NCI-H1417 treated with DMSO at 0.1 percent for 48 hours (cell line): ENCODE measurements at regions not wholly inside any gene's neighbourhood (a gene's known extent, or its start where the extent isn't known, plus 50 kb on each side); places are given as distances from the start of the nearest gene placed in this dataset.
"Not testable (repeated sequence)": the region's sequence is repeated elsewhere in the genome, so short reads cannot be mapped to it uniquely, and the experiment has no call there.

ENCODE experiments used
- DNase-seq: peaks from one replicate; lab custom pipeline; 2025; lab: John Stamatoyannopoulos, UW

DNA sequence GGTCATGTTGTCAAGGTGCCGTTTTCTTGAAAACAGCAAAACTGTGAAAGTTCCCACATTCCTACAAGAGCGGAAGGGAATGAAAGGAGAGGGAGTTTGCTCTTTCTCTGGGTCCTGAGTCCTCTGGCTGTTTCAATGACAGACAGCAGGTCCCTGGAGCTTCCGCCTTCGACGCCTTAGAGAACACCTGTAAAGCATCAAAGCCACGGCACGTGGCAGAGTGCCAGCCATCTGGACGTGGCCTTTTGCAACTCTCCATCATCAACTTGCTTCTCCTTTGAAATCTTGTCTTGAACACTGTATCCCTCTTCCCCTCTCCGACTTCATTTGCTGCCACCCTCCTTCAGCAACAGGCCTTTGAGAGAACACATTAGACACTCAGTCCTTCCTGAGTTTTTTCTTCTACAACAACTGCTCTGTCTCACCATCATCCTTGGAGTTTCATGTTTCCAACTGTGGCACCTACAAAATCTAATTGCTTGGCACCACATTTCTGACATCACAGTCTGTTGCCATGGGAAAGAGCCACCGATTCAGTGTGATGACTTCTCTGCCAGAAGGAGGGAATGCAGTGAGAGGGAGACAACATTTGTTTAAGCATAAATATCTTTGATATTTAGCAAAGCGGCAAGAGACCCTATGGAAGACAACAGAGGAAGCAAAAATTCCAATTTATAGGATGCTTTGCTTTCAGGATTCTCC, 204.9 kb upstream of the PTER start:
- DNase-seq, result no peak

GRCh38 chr10:16232441-16232840, 204.4 kb upstream of the PTER start:
- no peak for DNase-seq

GRCh38 chr10:16234916-16235315, 201.9 kb upstream of the PTER start:
- no peak for DNase-seq

GRCh38 chr10:16242446-16242845, 194.4 kb upstream of the PTER start:
- DNase-seq, result no peak

DNA sequence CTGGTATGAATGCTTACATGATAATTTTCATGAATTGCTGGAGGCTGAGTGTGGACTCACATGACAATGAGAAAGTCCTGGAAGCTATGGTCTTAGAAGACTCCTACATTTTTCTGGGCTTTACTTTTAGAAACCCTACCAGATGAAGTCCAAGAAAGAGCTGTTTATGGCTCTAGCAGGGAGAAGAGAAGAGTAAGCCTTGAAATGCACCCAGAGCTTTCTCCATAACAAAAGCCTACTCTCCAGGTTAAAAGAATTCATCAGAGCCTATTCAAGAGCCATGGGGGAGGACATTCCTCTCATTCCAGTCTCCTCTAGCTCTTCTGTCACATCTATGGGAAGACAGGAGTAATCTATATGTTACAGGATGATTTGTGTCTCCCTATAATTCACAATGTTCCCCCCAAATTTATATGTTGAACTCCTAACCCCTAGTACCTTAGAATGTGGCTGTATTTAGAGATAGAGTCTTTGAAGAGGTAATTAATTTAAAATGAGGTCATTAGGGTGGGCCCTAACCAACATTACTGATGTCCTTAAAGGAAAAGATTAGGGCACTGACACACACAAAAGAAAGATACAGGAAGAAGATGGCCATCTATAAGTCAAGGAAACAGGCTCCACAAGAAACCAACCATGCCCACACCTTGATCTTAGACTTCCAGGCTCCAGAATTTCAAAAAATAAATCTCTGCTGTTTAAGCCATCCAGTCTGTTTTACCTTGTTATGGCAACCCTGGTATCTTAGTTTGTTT, 193.8 kb upstream of the PTER start:
- DNase-seq, result no peak

DNA sequence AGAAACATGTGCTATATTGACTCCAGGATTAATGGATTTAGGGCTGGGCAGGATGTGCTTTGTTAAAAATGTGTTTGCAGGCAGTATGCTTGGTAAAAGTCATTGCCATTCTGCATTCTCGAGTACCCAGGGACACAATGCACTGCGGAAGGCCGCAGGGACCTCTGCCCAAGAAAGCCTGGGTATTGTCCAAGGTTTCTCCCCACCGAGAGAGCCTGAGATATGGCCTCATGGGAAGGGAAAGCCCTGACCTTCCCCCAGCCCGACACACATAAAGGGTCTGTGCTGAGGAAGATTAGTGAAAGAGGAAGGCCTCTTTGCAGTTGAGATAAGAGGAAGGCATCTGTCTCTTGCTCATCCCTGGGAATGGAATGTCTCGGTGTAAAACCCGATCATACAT, 186.7 kb upstream of the PTER start:
- not testable (repeated sequence) for DNase-seq

GRCh38 chr10:16256336-16256735, 180.5 kb upstream of the PTER start:
- no peak for DNase-seq

DNA sequence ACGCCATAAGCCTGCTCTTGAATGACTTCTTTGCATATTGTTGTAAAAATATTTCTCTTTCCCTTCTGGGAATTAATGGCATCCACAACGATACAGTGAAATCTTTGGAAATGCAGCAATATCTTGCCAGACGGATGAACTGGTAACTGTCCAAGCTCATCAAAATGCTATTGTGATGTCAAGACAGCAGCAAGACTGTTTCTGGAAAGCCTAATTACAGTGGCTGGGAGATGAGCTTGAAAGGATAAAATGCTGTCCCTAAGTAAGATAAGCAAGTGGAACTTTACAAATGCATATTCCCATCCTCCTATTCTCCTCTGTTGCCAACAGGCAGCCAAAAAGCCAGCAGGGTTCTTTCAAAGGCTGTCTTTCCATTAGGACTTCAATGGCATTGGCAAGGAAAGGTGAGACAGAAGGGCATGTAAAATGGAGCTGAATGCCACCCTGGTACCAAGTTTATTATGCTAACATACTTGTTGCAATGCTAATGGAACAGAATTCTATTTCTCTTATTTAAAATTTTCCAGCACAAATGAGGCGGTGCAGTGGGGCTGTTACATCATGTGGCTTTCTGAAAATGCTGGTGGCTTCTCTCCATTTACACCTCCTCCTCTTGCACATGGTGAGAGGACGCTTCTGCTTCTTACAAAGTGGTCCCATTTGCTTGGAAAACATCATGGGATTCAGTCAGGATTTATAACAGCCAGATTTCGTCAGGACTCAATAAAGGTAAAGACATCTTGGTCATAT, 178.3 kb upstream of the PTER start:
- DNase-seq, result no peak

GRCh38 chr10:16259726-16260125, 177.1 kb upstream of the PTER start:
- DNase-seq, result no peak

DNA sequence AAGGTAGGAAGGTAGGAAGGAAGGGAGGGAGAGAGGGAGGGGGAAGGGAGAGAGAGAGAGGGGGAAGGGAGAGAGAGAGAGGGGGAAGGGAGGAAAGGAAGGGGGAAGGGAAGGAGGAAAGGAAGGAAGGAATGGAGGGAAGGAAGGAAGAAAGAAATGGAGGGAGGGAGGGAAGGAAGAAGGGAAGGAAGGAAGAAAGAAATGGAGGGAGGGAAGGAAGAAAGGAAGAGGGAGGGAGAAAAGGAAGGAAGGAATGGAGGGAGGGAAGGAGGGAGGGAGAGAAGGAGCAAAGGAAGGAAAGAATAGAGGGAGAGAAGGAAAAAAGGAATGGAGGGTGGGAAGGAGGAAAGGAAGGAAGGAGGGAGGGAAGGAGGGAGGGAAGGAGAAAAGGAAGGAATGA, 176.4 kb upstream of the PTER start:
- no peak for DNase-seq

DNA sequence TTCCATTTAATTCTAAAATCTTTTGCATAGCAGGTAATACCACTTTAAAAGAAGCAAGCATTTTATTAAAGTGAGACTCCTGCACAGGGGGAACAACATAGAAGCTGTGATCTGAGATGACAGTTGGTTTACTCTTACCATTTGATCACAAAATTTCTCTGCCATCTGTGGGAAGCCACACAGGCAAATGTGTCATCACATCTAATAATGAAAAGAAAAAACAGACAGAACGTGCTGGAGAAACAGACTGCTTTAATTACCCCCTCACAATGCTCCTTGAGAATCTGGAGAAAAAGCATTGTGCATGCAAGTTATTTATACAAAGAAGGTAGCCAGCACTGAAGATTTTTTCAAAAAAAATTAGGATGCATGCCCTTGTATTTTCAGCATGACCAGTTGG, 165.2 kb upstream of the PTER start:
- no peak for DNase-seq

GRCh38 chr10:16274911-16275310, 161.9 kb upstream of the PTER start:
- no peak for DNase-seq

GRCh38 chr10:16280595-16280994, 156.2 kb upstream of the PTER start:
- no peak for DNase-seq

DNA sequence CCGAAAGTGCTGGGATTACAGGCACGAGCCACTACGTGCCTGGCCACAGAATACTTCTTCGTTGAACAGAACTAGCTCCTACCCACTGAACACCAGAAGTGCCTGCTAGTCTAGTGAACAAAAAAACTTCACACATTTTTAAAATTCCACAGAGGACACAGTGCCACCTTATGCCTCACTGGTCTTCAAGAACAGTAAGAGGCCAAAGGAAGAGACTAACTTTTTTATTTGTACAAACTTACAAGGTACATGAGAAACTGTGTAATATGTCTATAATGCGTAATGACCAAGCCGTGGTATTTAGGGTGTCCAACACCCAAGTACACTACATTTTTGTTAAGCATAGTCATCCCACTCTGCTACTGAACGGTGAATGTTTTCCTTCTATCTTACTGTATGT, 144.4 kb upstream of the PTER start:
- no peak for DNase-seq

DNA sequence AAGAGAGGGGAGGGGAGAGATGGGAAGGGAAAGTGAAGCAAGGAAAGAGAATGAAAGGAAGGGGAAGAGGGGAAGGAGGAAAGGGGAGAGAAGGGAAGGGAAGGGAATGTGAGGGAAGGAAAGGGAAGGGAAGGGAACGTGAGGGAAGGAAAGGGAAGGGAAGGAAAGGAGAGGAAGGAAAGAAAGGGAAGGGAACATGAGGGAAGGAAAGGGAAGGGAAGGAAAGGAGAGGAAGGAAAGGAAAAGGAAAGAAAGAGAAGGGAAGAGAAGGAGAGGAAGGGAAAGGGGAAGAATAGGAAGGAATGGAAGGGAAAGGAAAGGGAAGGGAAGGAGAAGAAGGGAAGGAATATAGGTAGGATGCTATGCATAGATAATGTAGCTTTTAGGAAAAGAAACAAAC, 139.7 kb upstream of the PTER start:
- DNase-seq, result no peak

DNA sequence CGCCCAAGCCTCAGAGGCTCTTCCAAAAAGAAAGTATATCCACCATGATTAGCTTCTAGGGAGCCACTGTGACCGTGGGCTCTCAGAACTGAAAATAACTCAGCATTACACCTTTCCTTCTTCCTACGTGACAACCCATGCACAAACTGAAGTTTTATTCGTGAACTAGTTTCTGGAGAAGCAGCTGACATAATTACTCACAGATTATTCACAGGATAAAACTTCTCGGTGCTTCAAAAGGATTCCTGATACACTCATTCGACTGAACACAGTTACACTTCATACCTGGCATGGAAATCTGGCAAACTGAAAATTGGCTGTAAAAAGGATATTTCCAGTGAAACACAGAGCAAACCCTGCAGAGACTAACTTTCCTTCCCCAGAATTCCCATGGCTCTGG, 139.2 kb upstream of the PTER start:
- no peak for DNase-seq

GRCh38 chr10:16304311-16304710, 132.5 kb upstream of the PTER start:
- DNase-seq, result no peak

DNA sequence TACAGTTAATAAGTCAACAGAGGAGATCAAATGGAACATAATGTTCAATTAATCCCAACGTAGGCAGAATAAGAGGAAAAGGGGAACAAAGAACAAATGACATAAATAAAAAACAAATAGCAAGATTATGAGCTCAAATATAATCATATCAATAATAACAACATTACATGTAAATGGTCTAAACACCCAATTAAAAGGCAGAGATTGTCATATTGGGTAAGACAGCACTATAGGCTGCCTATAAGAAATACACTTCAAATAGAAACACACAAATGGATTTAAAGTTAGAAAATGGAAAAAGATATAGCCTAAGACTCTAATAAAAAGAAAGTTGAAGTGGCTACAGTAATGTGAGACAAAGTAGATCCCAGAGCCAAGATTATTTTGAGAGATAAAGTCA, 126.4 kb upstream of the PTER start:
- DNase-seq, result no peak

DNA sequence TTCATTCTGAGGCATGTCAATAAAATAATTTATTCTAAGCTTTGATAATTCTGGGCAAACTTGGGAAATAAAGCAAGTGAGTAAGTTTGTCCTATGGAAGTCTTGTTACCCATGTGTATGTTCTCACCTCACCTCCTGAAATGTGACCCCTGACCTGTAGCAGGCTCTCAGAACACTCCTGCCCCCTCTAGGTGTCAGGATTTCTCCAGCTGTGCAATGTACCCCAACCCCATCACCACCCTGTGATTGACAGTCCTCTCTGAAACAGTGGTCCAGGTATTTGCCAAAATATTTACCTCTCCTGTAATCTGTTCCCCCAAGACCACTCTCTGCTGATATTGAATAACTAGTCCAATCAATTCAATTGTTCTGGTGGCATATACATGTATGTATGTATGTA, 122.6 kb upstream of the PTER start:
- no peak for DNase-seq

GRCh38 chr10:16316733-16317390, 119.9 kb upstream of the PTER start:
- DNase-seq, result no peak

- DNase-seq, result no peak
Measured at GRCh38 chr10:16341637-16342036, 95.2 kb upstream of the PTER start.

GRCh38 chr10:16348891-16349290, 87.9 kb upstream of the PTER start:
- no peak for DNase-seq

DNA sequence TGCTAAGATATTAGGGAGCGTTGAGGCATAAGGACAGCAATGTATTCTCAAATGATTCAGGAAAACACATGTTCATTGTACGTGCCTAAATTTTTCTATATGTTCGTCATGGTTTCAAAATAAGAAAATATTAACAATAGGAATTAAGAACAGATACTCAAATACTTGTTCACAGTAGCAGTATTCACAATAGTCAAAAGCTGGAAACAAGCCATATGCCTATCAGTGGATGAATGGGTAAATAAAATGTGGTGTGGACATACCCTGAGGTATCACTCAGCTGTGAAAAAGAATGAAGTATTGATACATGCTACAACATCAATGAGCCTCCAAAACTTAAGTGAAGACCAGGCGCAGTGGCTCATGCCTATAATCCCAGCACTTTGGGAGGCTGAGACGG, 84.7 kb upstream of the PTER start:
- DNase-seq, result no peak
